Ishikawa (cell line): ENCODE measurements at regions not wholly inside any gene's neighbourhood (a gene's known extent, or its start where the extent isn't known, plus 50 kb on each side); places are given as distances from the start of the nearest gene placed in this dataset.

Experiments
- CEBPB ChIP-seq: IDR thresholded peaks from 2 replicates; pipeline ENCODE4 v1.6.1; 2012
- CREB1 ChIP-seq: IDR thresholded peaks from 2 replicates; pipeline ENCODE4 v1.6.1; 2012; ENCODE audit warnings: low read depth
- EGR1 ChIP-seq: IDR thresholded peaks from 2 replicates; pipeline ENCODE4 v1.6.1; 2012
- EP300 ChIP-seq: IDR thresholded peaks from 2 replicates; pipeline ENCODE4 v1.6.1; 2012; ENCODE audit warnings: borderline replicate concordance
- FOXM1 ChIP-seq: IDR thresholded peaks from 2 replicates; pipeline ENCODE4 v1.6.1; 2012; ENCODE audit warnings: low read depth, borderline replicate concordance
- MAX ChIP-seq: IDR thresholded peaks from 2 replicates; pipeline ENCODE4 v1.6.1; 2012
- NFIC ChIP-seq: IDR thresholded peaks from 2 replicates; pipeline ENCODE4 v1.6.1; 2012
- RAD21 ChIP-seq: IDR thresholded peaks from 2 replicates; pipeline ENCODE4 v1.6.1; 2012; ENCODE audit warnings: low read depth
- REST ChIP-seq: IDR thresholded peaks from 2 replicates; pipeline ENCODE4 v1.6.1; 2012; ENCODE audit warnings: low read depth, mild to moderate bottlenecking
- TAF1 ChIP-seq: IDR thresholded peaks from 2 replicates; pipeline ENCODE4 v1.6.1; 2012; ENCODE audit warnings: low read depth, mild to moderate bottlenecking
- TCF12 ChIP-seq: IDR thresholded peaks from 2 replicates; pipeline ENCODE4 v1.6.1; 2012; ENCODE audit warnings: low read depth
- YY1 ChIP-seq: IDR thresholded peaks from 2 replicates; pipeline ENCODE4 v1.6.1; 2012; ENCODE audit warnings: low read depth
- ZBTB7A ChIP-seq: IDR thresholded peaks from 2 replicates; pipeline ENCODE4 v1.6.1; 2012; ENCODE audit warnings: low read depth
- TF ChIP-seq, protein P1 (sequence below): IDR thresholded peaks from 2 replicates; pipeline ENCODE4 v1.6.1; 2012

DNA sequence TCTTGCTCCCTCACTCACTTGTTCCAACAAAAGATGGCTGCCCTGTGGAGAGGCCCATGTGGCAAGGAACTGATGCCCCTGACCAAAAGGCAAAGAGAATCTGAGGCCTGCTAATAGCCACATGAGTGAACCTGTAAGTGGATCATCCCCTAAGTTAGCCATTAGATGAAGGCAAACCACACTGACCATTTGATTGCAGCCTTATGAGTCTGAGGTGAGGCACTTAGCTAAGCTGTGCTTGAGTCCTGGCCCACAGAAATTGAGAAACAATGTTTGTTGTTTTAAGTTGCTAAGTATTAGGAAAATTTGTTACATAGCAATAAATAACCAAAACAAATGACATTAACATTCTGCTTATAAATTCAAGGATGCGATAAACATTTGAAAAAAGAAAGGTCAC, 100.1 kb upstream of the BET1 start:
- TF ChIP-seq REST (no peak), TCF12 (no peak), TAF1 (no peak), CEBPB (no peak), RAD21 (no peak), FOXM1 (no peak), ZBTB7A (no peak), EP300 (no peak), MAX (no peak), EGR1 (no peak), YY1 (no peak), NFIC (no peak), CREB1 (no peak)
- TF ChIP-seq, protein P1, sequence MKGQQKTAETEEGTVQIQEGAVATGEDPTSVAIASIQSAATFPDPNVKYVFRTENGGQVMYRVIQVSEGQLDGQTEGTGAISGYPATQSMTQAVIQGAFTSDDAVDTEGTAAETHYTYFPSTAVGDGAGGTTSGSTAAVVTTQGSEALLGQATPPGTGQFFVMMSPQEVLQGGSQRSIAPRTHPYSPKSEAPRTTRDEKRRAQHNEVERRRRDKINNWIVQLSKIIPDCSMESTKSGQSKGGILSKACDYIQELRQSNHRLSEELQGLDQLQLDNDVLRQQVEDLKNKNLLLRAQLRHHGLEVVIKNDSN: no peak
